Natural killer cell treated with Interleukin-12 subunit alpha and Interleukin-12 subunit beta and Interleukin-15 and Interleukin-18, amount 100 ng/mL, for 72 hours (primary cell): ENCODE measurements at regions not wholly inside any gene's neighbourhood (a gene's known extent, or its start where the extent isn't known, plus 50 kb on each side); places are given as distances from the start of the nearest gene placed in this dataset.

Experiments
- ATAC-seq, 2 donors: fragments of 150-1000 bp; cut with Tn5 transposase in 1 of 2; sonication (Bioruptor Pico), chemical (Tn5 transposase) in 1 of 2; 2 replicates each; pipeline ENCODE4 v1.10.0; 2021
- DNase-seq: peaks from one replicate; pipeline ENCODE4 v3.0.0; 2022; ENCODE audit warnings: low spot score
- H3K27ac Mint-ChIP-seq, 2 donors: 1 replicate in 1 of 2; 2 replicates in 1 of 2; pipeline ENCODE4 v1.8.0; 2022; ENCODE audit warnings: mixed read lengths in 2 of 2, mild to moderate bottlenecking in 1 of 2, moderate library complexity in 1 of 2
- H3K27me3 Mint-ChIP-seq, 2 donors: 1 replicate in 1 of 2; 2 replicates in 1 of 2; pipeline ENCODE4 v1.8.0; 2022; ENCODE audit warnings: mixed read lengths in 2 of 2
- H3K36me3 Mint-ChIP-seq: one replicate; pipeline ENCODE4 v1.8.0; 2022; ENCODE audit warnings: mixed read lengths
- H3K4me1 Mint-ChIP-seq, 2 donors: 1 replicate in 1 of 2; 2 replicates in 1 of 2; pipeline ENCODE4 v1.8.0; 2022; ENCODE audit warnings: low read depth in 2 of 2, mixed read lengths in 2 of 2, mild to moderate bottlenecking in 1 of 2
- H3K4me3 Mint-ChIP-seq: one replicate; pipeline ENCODE4 v1.8.0; 2022; ENCODE audit warnings: mixed read lengths
- H3K9me3 Mint-ChIP-seq: 2 replicates; pipeline ENCODE4 v1.8.0; 2022; ENCODE audit warnings: mixed read lengths

GRCh38 chr11:76721755-76722677 lies 51.5 kb upstream of the LRRC32 start:
- peaks cover 23 to 25% of the 10 kb centered on the region in 2 donors for H3K27me3 Mint-ChIP-seq
- peak; percentile 83 to 86 for ATAC-seq
- H3K4me1 Mint-ChIP-seq: peaks cover 0 to 8% of the 10 kb centered on the region in 2 donors
- no peak overlapping the region for H3K27ac Mint-ChIP-seq
- H3K4me3 Mint-ChIP-seq: no peak overlapping the region
- H3K9me3 Mint-ChIP-seq: no peaks in the 10 kb centered on the region
- peak; percentile 85 for DNase-seq
- H3K36me3 Mint-ChIP-seq: no peaks in the 10 kb centered on the region

- DNase-seq (no peak), ATAC-seq (no peak)
- H3K36me3 Mint-ChIP-seq: no peaks in the 10 kb centered on the region
These were observed 52.6 kb upstream of the LRRC32 start for GRCh38 chr11:76723142-76723541.

GRCh38 chr11:76723548-76723947 lies 53.0 kb upstream of the LRRC32 start:
- Mint-ChIP-seq H3K9me3 (no peaks in the 10 kb centered on the region), H3K27ac (no peak overlapping the region)
- ATAC-seq: no peak

More at GRCh38 chr11:76723142-76723541, 52.6 kb upstream of the LRRC32 start:
- H3K4me1 Mint-ChIP-seq: peaks cover 0 to 8% of the 10 kb centered on the region in 2 donors
- no peak overlapping the region for H3K27ac Mint-ChIP-seq
- peaks cover 25 to 27% of the 10 kb centered on the region in 2 donors for H3K27me3 Mint-ChIP-seq
- H3K4me3 Mint-ChIP-seq: no peak overlapping the region
- no peaks in the 10 kb centered on the region for H3K9me3 Mint-ChIP-seq

GRCh38 chr11:76724171-76724768 lies 53.7 kb upstream of the LRRC32 start:
- ATAC-seq (no peak), DNase-seq (no peak)
- Mint-ChIP-seq H3K4me3 (no peak overlapping the region), H3K9me3 (no peaks in the 10 kb centered on the region), H3K27ac (no peak overlapping the region), H3K27me3 (peaks cover 25 to 27% of the 10 kb centered on the region in 2 donors), H3K4me1 (peaks cover 0 to 8% of the 10 kb centered on the region in 2 donors), H3K36me3 (no peaks in the 10 kb centered on the region)

More at GRCh38 chr11:76723548-76723947, 53.0 kb upstream of the LRRC32 start:
- no peak for DNase-seq
- Mint-ChIP-seq H3K36me3 (no peaks in the 10 kb centered on the region), H3K27me3 (peaks cover 25 to 27% of the 10 kb centered on the region in 2 donors), H3K4me1 (peaks cover 0 to 8% of the 10 kb centered on the region in 2 donors), H3K4me3 (no peak overlapping the region)

GRCh38 chr11:76728227-76728626 lies 54.9 kb upstream of the TSKU start:
- no peak for ATAC-seq
- no peaks in the 10 kb centered on the region for H3K36me3 Mint-ChIP-seq
- H3K27ac Mint-ChIP-seq: no peak overlapping the region
- H3K4me1 Mint-ChIP-seq: no peaks in the 10 kb centered on the region
- H3K27me3 Mint-ChIP-seq: peaks cover 15 to 16% of the 10 kb centered on the region in 2 donors
- no peak overlapping the region for H3K4me3 Mint-ChIP-seq
- no peak for DNase-seq
- H3K9me3 Mint-ChIP-seq: no peaks in the 10 kb centered on the region

GRCh38 chr11:76728778-76729177 lies 54.4 kb upstream of the TSKU start:
- DNase-seq (no peak), ATAC-seq (no peak)
- Mint-ChIP-seq H3K27me3 (peaks cover 15 to 16% of the 10 kb centered on the region in 2 donors), H3K36me3 (no peaks in the 10 kb centered on the region), H3K9me3 (no peaks in the 10 kb centered on the region), H3K27ac (no peak overlapping the region), H3K4me1 (no peaks in the 10 kb centered on the region), H3K4me3 (no peak overlapping the region)

- DNase-seq: no peak
- Mint-ChIP-seq H3K4me3 (no peak overlapping the region), H3K27ac (no peak overlapping the region), H3K36me3 (no peaks in the 10 kb centered on the region), H3K27me3 (peaks cover 12 to 16% of the 10 kb centered on the region in 2 donors), H3K4me1 (no peaks in the 10 kb centered on the region), H3K9me3 (no peaks in the 10 kb centered on the region)
- no peak for ATAC-seq
These were observed 53.9 kb upstream of the TSKU start for GRCh38 chr11:76729214-76729613.

GRCh38 chr11:76730887-76731565 lies 52.1 kb upstream of the TSKU start:
- peaks cover 0 to 8% of the 10 kb centered on the region in 2 donors for H3K27me3 Mint-ChIP-seq
- no peak for DNase-seq
- no peaks in the 10 kb centered on the region for H3K9me3 Mint-ChIP-seq
- H3K27ac Mint-ChIP-seq: no peak overlapping the region
- H3K4me3 Mint-ChIP-seq: no peak overlapping the region
- no peak for ATAC-seq
- no peaks in the 10 kb centered on the region for H3K4me1 Mint-ChIP-seq
- H3K36me3 Mint-ChIP-seq: no peaks in the 10 kb centered on the region

GRCh38 chr11:76732643-76733042 lies 50.5 kb upstream of the TSKU start:
- no peak for DNase-seq
- no peaks in the 10 kb centered on the region for H3K4me1 Mint-ChIP-seq
- no peak overlapping the region for H3K4me3 Mint-ChIP-seq
- peaks cover 0 to 3% of the 10 kb centered on the region in 2 donors for H3K27me3 Mint-ChIP-seq
- no peaks in the 10 kb centered on the region for H3K36me3 Mint-ChIP-seq
- H3K27ac Mint-ChIP-seq: no peak overlapping the region
- H3K9me3 Mint-ChIP-seq: no peaks in the 10 kb centered on the region
- no peak for ATAC-seq
